HK-2 (cell line): ENCODE measurements at regions not wholly inside any gene's neighbourhood (a gene's known extent, or its start where the extent isn't known, plus 50 kb on each side); places are given as distances from the start of the nearest gene placed in this dataset.

Experiments
- DNase-seq: peaks from one replicate; pipeline ENCODE4 v3.0.0-alpha.2; 2018; ENCODE audit not compliant: unreplicated experiment

DNA sequence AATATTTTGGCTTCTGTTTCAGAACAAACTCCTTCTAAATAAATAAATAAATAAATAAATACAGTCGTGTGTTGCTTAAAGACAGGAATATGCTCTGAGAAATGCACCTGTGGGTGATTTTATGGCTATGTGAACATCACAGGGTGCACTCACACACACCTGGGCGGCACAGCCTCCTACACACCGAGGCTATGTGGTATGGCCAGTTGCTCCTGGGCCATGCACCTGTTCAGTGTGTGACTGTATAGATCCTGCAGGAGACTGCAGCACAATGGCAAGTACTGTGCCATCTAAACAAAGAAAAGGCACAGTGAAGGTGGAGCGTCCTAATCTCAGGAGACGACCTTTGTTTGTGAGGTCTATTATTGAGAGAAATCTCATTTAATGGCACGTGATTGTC is 1281.1 kb downstream of the TBC1D22A start:
- no peak for DNase-seq

GRCh38 chr22:48042621-48043395 is 1280.4 kb downstream of the TBC1D22A start:
- no peak for DNase-seq

DNA sequence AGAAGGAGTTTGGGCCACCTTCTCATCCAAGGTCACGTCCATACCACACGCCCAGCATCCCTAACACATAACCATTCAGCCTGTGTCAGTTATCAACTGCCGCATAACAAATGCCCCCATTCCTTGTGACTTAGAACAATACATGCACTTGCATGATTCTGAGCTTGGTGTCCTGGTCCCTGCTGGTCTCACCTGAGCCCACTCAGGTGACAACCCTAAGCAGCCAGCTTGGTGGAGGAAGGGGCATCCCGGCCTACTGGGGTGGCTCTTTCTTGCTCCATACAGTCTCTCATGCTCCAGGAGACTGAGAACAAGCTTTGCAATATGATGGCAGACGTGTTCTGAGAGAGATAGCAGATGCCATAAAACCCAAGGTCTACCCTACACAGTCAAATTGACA is 1276.9 kb downstream of the TBC1D22A start:
- no peak for DNase-seq

DNA sequence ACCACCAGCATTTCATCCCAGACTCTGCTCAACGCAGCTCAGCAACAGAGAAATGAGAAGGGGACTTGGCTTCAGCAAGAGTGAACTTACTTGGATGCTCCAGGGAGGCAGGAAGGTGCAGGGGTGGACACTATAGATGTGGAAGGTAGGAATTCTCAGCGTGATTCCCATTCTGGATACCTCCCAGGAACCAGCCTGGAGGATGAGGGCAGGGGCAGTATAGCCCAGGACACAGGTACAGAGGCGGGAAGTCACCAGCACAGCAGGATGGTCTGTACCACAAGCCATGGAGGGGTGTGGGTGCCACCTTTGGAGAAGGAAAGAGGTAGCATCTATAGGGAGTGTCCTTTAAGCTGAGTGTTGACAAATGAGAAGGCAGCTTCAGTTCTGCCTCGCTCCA is 1275.2 kb downstream of the TBC1D22A start:
- no peak for DNase-seq

DNA sequence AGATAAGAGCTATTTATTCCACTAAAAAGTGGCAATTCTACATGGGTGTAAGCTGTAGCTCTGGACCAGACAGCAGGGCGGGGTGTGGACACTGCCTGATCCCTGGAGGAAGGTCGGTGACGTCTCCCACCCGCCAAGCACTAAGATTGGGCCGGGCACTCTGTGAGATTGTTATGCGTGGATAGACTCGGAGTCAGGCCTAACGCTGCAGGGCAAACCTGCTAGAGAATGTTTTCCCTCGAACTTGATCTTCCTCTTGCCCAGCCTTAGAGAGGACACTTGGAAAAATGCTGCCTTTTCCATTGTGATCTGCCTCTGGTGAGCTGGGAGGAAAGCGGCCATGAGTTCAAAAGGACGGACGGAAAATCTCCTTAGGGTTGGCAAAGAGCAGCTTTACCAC is 1273.4 kb downstream of the TBC1D22A start:
- no peak for DNase-seq

DNA sequence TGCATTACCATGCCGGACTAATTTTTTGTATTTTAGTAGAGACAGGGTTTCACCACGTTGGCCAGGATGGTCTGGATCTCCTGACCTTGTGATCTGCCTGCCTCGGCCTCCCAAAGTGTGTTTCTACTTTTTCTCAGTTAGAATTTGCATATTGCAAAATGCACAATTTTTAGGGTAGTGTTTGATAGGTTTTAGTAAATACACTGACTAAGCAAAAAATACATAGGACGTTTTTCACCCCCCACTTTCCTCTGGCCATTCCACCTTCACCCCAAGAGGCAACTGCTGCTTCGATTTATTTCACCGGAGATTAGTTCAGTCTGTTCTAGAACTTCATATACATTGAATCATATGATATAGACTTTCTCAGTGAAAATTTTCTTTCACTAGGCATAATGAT is 1269.1 kb downstream of the TBC1D22A start:
- no peak for DNase-seq

- DNase-seq = no peak
These were observed 1262.6 kb downstream of the TBC1D22A start for GRCh38 chr22:48025096-48025495.

GRCh38 chr22:48021991-48022401 is 1259.5 kb downstream of the TBC1D22A start:
- DNase-seq = no peak

- no peak for DNase-seq
These were observed 1255.9 kb downstream of the TBC1D22A start for GRCh38 chr22:48018346-48018745.

DNA sequence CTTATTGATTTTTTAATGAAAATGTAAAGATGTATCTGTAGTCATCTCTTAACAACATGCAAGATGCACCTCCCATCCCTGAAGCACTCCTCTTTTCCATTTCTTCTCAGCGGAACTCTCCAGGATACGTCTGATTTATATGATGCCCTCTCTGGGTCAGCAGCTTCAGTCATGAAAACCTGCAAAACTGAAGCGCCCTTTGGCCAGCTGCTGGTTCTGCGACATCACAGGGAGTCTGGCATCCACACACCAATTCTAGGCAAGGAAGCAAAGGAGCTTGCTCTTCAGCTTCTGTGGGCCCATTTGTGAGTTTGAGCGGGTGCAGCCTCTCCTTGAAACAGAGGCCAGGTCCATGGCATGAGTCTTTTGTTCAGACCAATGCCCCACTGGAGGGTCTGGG is 1253.3 kb downstream of the TBC1D22A start:
- no peak for DNase-seq

DNA sequence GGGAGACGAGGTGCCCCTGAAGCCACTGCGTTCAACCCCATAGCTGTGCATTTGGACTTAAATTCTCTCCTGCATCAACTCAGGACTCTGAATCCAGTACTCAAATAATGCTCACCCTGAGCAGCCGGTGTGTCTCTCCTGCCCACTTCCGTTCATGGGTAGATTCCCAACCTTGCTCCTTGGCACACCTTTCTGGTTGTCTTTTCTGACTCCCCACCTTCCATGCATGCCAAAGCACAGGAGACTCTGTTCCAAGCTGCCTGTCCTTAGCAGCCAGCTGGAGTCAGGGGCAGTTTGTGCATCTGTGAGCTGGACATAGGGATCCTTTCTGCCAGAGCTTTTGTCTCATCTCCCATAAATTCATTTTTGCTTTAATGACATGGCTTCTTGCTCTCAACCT is 1242.5 kb downstream of the TBC1D22A start:
- no peak for DNase-seq

DNA sequence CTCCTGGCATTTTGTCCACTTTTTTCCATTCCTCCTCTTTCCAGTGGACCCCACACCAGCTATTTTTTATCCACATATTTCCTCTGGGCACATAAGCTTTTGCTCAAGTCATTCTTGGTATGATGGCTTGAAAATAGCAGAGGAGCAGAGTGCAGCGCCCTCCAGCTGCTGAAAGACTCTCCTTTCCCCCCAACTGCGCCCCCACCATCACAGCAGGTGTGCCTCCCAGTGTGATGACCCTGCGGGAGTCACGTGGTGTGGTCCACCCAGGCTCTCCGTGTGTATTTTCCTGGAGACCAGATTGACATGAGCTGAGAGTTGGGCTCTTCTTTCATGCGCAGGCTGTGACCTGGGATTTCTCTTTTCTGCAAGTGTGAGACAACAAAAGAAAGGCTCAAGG is 1241.6 kb downstream of the TBC1D22A start:
- DNase-seq = no peak

DNA sequence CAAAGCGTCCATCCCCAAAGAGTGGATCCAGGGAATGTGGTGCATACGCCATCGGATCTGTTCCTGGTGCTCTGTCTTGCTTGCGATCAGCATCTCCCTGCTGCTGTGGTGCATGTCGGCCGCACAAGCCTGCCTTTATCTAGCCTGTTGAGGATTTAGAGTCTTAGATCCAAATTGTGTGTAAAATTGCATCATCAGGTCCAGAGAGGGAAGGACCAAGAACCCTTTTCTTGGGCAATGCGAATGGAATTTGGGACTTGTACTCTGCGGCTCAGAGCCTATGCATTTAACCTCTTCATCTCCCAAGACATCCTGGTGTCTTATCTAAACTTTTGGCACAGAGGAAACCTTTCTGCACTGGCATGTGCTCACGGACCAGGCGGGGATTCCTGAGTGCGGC is 1238.7 kb downstream of the TBC1D22A start:
- no peak for DNase-seq

GRCh38 chr22:47997612-47998011 is 1235.2 kb downstream of the TBC1D22A start:
- no peak for DNase-seq

- DNase-seq = no peak
These were observed 1234.7 kb downstream of the TBC1D22A start for GRCh38 chr22:47997052-47997590.

GRCh38 chr22:47996446-47996857 is 1234.0 kb downstream of the TBC1D22A start:
- no peak for DNase-seq

- no peak for DNase-seq
These were observed 1233.3 kb downstream of the TBC1D22A start for GRCh38 chr22:47995718-47996117.

DNA sequence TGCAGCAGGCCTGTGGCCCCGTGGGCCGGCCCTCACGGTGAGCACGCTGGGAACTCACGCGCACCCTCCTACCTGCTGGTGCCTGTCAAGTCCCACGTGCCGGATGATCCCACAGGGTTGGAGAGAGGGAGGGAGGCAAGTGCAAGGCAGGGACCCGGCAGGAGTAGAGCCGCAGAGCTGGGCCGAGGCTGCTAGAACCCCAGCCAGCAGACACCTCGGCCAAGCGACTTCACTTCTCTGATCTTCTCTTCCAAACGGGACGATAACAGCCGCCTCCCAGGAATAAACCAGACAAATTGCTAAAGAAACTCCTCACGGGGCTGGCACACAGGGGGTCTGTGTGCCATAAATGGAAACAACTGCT is 1232.8 kb downstream of the TBC1D22A start:
- DNase-seq = no peak

- no peak for DNase-seq
These were observed 1232.3 kb downstream of the TBC1D22A start for GRCh38 chr22:47994601-47995263.

DNA sequence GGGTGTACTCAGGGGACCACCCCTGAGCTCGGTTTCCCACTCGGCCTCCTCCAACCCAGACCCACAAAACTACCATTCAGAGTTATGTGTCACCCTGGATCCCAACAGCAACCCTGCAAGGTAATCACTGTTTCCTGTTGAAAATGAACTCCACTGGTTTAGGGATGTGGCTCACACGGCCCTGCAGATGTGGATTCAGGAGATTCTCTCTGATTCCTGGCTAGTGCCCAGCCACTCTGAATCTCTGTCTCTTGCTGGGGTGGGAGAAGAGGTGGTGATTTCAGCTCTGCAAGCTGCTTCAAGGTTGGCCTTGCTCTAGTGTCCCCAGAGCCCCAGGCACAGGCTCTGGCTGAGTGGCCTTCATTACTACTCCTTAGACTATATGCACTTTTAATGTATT is 1231.6 kb downstream of the TBC1D22A start:
- DNase-seq = no peak

DNA sequence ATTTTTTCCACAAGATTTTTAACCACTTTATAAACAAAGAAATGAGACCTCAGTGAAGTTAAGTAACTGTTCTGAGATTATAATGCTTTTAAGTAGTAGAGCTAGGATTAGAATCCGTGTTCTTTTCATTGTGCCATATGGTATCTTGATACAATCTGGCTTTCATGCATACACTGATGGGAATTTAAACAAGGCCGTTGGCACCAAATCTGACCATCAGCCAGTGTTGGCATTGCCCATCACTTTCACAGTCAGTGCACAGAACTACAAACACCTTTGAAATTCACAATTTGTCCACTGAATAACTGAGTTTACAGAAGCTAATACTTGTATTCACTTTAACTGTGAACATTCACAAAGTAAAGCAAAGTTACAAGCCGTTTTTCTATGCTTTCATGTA is 1228.0 kb downstream of the TBC1D22A start:
- DNase-seq = no peak

- no peak for DNase-seq
These were observed 1225.5 kb downstream of the TBC1D22A start for GRCh38 chr22:47987885-47988515.

GRCh38 chr22:47976219-47976618 is 1213.8 kb downstream of the TBC1D22A start:
- no peak for DNase-seq
